K562 (cell line): ENCODE measurements at regions not wholly inside any gene's neighbourhood (a gene's known extent, or its start where the extent isn't known, plus 50 kb on each side); places are given as distances from the start of the nearest gene placed in this dataset.

Experiments
- NFYB ChIP-seq: IDR thresholded peaks from 2 replicates; pipeline ENCODE4 v1.6.1; 2011; ENCODE audit warnings: mild to moderate bottlenecking, moderate library complexity; ENCODE audit not compliant: insufficient read length; ENCODE audit errors: extremely low read depth
- PTTG1 ChIP-seq: fragments of 450-650 bp; IDR thresholded peaks from 2 replicates; pipeline ENCODE4 v1.6.1; 2016; ENCODE audit warnings: low read depth, mild to moderate bottlenecking, missing genetic modification characterization, missing compliant biosample characterization
- ZNF407 ChIP-seq: fragments of 450-650 bp; IDR thresholded peaks from 2 replicates; pipeline ENCODE4 v1.6.1; 2016; ENCODE audit warnings: low read depth

GRCh38 chr1:14115976-14116375 lies 416.0 kb downstream of the PRDM2 start (continued):
- TF ChIP-seq ZNF407 (no peak), PTTG1 (tag) (no peak), NFYB (no peak)
